Gastroesophageal sphincter (tissue), 3 donors: ENCODE measurements at regions not wholly inside any gene's neighbourhood (a gene's known extent, or its start where the extent isn't known, plus 50 kb on each side); places are given as distances from the start of the nearest gene placed in this dataset.

Experiments
- CTCF ChIP-seq, 4 experiments: fragments of 200-600 bp in 2 of 4; fragments of 450-650 bp in 2 of 4; sonication (generic) in 1 of 4; IDR thresholded peaks; one replicate each; pipeline ENCODE4 v1.5.1; 2017 to 2019; ENCODE audit warnings: antibody characterized with exemption in 4 of 4, mild to moderate bottlenecking in 2 of 4, moderate library complexity in 2 of 4
- EP300 ChIP-seq: sonication (generic); formaldehyde crosslinking; IDR thresholded peaks from one replicate; pipeline ENCODE4 v1.6.1; 2017; ENCODE audit warnings: antibody characterized with exemption, mild to moderate bottlenecking

- TF ChIP-seq CTCF (IDR thresholded peaks at IDR 0.05): no peak
- TF ChIP-seq EP300: no peak
Measured at GRCh38 chr6:149250951-149251350, 66.6 kb upstream of the TAB2 start.
